SKM-1 treated with dmso at 0.1 percent for 144 hours (cell line): ENCODE measurements at regions not wholly inside any gene's neighbourhood (a gene's known extent, or its start where the extent isn't known, plus 50 kb on each side); places are given as distances from the start of the nearest gene placed in this dataset.
A peak's percentile ranks its signal among the peaks of the same experiment; 100 is the strongest.
"Not testable (repeated sequence)": the region's sequence is repeated elsewhere in the genome, so short reads cannot be mapped to it uniquely, and the experiment has no call there.

Experiments used
- DNase-seq: peaks from one replicate; lab custom pipeline; 2025; ENCODE audit not compliant: unreplicated experiment; lab: John Stamatoyannopoulos, UW

DNA sequence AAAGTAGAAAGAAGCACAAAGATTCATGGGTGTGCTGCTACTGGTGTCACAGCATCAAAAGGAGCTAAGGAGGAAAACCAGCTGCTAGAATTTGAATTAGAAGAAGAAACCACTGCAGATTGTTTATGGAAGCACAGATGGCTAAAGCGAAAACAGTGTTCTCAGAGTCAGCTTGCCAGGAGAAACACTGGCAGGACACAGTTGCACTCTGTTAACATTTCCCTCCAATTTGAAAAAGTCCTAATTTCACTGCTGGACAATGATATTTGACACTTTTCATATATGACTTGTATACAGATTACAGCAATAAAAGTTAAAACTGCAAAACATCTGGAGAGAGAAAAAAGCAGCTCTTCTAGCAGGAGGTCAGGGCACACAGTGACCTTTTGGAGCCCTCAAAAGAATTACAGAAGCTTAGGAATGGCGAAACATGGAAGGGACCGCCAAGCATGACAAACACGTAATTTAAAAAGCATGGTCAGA is 314.5 kb downstream of the COL12A1 start:
- DNase-seq: no peak

DNA sequence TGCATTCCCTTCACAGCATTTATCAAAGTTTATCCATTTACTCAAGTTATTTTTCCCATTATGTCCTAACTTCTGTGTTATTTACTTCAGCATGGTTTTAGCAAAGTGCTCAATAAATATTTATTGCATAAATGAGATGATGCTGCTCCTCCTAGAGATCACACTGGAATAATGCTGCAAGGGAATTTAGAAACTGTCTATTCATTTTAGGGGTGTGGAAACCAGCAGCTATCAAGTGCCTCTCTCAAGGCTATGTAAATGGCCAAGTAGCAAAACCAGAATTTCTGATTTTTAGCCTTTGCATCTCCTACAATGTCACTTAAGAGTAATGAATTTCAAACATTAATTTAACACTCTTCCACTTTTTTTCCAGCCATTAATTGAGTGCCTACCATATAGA is 316.2 kb downstream of the COL12A1 start:
- DNase-seq: no peak

DNA sequence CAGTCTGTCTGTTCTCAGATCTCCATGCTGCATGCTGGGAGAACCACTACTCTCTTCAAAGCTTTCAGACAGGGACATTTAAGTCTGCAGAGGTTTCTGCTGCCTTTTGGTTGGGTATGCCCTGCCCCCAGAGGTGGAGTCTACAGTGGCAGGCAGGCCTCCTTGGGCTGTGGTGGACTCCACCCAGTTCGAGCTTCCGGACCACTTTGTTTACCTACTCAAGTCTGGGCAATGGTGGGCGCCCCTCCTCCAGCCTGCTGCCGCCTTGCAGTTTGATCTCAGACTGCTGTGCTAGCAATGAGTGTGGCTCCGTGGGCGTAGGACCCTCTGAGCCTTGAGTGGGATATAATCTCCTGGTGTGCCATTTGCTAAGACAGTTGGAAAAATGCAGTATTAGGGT is 317.1 kb downstream of the COL12A1 start:
- not testable (repeated sequence) for DNase-seq

DNA sequence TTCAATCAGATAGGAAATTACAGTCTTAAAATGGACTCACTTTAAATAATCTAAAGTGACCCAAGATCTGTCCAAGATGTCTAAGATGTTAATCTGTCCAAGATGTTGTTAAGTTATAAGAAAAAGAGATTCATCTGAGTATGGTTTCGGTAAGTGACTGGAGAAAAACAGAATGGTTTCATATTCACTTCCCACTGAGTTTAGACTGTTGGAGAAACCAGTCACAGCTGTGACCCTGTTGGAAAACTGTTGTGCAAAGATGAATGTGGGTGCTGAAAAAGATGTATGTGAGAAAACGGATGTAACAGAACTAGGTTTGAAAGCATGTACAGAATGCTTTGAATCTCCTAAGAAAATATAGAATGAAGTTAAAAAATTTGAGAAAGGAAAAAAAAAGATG is 325.9 kb downstream of the COL12A1 start:
- DNase-seq: no peak

DNA sequence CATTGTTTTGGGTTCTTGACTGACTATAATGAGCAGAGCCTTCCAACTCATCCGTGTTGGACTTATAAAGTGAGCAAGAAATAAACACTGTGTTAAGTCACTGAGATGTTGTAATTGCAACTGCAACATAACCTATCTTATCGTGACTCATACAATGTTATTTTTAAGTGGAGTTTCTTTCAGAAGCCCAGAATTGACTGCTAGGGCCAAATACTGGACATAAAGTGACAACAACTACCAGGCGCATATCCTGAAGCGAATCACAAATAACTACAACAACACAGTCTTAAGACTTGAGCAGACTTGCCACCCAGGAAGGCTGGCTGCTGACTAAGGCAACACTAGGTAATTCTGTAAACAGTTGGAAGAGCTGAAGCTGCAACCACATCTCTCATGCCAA is 326.6 kb downstream of the COL12A1 start:
- DNase-seq: no peak

DNA sequence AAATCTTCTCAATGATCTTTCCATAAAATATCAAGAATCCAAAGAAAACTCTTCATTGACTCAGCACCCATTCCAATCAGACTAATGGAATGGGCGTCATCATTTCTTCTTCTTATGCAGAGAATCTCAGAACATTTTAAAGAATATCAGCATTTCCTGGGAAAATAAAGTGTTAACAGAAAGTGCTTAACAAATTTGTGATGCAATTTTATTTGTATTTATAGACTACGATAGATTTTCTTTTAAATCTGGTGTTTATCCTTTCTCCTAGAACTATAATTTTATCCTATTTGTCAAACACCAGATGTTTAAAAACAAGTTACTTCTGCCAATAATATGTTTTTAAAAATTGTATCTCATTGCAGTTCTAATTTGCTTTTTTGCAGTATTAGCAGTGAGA is 330.7 kb downstream of the COL12A1 start:
- DNase-seq: no peak

DNA sequence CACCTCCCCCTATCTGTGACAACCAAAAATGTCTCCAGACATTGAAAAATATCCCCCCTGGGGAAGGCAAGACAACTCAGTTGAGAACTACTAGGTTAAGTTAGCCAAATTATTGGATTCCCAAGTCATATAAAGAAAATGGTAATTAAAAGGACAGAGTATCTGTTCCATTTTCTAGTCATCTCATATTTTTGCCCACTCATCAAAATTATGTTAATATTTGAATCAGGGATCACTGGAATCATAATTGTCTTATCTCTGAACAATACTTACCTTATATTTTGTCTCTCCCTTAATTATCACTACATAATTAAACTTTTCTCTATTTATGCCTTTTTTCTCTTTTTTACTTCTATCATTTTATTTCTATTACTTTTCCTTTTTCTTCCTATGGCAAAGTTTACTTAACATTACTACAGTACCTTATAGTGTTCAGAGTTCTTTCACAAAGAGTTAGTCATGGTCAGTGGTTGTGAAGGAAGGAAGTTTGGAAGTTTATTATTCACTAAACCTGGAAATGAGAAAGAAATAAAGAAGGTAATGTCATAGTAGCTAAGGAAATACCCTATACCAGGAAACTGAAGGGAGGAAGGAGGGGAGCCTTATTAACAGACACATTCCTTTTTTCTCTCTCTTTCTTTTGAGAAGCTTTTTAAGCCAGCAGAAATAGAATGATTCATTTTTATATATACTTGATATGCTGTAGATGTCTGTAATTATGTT is 332.9 kb downstream of the COL12A1 start:
- no peak for DNase-seq

DNA sequence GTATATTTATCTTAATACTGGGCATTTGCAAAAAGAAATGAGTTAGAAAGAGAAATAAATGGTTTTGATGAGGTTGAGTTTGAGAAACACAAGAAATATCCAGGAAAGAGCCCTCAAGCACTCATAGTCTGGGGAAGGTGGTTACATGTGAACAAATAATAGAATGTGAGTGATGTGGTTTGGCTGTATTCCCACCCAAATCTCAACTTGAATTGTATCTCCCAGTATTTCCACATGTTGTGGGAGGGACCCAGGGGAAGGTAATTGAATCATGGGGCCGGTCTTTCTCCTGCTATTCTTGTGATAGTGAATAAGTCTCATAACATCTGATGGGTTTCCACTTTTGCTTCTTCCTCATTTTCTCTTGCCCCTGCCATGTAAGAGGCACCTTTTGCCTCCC is 334.1 kb downstream of the COL12A1 start:
- DNase-seq: no peak

DNA sequence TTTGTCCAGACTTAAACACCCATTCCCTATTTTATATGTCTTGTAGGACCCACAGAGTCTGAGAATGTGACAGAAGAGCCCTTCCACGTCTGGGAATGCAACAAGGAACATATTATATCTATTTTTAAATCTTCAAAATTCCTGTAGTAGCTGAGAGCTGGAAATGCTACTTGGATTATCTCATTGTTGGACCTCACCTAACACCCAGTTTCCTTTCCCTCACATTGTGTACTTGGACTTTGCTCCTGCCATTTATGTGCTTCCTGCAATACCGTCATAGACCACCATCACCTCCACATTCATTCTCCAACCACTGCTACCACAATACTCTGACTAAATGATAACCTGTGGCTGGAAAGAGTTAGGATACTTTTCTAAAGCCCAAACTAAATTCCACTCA is 335.4 kb downstream of the COL12A1 start:
- DNase-seq: no peak

DNA sequence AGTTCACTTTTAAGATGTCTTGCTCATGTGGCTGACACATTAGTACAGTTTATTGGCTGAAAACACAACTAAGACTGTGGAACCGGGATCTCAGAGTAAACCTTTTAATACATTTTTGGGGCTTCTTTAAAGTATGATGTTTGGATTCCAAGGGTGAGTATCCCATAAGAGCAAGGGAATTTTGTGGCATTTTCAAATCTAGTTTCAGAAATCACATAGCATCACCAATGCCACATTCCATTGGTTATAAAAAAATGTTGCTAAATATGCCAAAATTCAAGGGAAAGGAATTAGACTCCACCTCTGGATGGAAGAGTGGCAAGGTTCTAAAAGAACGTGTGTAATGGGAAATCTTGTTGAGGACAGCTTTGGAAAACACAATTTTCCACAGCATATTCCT is 338.6 kb downstream of the COL12A1 start:
- no peak for DNase-seq

DNA sequence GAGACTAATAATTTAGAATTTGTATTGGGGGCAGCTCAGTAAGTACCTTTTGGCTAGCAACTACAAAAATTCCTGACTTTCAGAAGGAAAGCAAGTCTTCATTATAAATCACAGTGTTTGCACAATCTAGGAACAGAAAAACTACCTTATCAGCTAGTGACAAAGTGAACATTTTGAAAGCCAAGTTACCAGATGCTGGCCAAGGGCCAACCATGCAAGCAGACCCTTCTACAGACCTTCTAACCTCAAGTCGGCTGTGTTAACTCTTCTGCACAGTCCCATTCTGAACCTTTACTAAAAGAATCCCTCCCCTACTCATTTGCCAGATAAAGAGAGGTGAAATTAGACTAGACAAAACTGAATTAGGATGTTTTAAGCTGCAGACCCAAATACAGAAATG is 341.9 kb downstream of the COL12A1 start:
- DNase-seq: no peak

DNA sequence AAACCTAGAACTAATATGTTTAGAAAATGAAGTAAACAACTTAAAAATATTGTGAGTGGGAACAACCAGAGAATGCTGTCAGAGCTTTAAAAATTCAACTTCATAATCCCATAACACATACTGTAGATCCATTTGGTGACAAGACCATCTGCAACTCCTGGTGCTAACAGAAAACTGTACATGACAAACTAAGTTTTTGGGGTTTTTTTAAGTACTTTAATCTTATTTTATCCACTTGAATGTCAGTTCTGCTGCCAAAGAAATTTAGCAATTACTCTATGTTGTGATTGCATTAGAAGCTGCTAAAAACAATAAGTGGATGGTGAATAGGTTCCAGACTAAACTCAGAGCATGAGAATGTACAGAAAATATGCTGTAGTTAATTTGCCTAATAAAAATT is 345.4 kb downstream of the COL12A1 start:
- no peak for DNase-seq

DNA sequence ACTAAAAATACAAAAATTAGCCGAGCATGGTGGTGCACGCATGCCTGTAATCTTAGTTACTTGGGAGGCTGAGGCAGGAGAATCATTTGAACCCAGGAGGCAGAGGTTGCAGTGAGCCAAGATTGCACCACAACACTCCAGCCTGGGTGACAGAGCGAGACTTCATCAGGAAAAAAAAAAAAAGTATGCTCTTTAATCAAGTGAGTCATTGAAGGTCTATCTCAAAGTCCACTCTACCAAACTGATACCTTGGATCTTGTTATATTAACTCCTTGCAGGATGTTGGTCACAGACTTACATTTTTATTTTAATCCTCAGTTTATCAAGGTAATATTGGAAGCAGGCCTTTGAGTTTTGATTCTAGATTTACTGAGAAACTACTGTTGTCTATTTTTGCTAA is 348.7 kb downstream of the COL12A1 start:
- DNase-seq: no peak

DNA sequence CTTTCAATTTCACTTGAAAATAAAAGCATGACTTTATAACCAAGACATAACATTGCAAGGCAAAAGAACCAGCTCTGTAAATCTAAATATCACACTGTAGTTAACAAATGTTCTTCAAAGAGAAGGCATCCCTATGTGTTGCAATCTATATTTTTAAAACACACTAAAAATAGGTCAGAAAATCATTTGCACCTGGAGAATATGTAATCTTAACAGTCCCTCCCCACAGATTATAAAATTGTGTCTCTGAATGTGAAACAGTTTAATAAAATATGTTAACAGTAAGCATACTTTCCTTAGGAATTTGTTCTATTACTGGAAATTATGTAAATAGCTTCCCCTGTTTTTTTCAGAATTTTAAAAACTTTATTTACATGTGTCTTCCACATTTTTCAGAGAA is 351.9 kb downstream of the COL12A1 start:
- DNase-seq: no peak

DNA sequence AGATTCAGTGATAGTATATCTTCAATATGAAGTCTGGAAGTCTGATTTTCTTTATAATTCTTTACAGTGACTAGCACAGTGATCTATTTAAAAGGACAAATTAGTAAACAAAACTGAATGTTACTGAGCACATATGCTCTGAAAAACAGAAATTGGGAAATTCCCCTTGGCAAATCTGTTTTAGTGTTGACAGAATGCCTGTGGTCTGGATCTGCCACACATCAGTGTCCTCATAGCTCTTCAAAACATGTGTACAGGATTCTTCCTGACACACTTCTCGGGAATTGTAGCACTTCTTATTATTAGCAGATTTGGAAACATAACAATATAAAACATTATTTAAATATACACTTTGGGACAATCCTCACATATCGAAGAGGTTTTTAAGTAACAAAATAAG is 354.3 kb downstream of the COL12A1 start:
- DNase-seq: no peak

DNA sequence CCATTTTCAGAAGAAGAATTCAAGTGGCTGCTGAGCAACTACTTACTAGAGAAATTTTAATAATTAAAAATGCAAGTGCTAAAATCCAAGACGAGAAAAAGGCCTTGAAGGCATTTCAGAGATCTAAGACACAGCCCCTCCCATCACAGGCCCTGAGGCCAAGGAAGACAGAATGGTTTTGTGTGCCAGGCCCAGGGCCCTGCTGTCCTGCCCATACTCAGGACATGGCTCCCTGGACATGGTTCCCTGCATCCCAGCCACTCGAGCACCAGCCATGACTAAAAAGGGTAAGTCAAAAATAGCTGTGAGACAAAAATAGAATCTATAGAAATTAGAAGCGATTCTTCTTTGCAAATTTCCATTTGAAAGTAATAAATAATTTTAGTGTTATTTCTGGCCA is 364.9 kb downstream of the COL12A1 start:
- no peak for DNase-seq

DNA sequence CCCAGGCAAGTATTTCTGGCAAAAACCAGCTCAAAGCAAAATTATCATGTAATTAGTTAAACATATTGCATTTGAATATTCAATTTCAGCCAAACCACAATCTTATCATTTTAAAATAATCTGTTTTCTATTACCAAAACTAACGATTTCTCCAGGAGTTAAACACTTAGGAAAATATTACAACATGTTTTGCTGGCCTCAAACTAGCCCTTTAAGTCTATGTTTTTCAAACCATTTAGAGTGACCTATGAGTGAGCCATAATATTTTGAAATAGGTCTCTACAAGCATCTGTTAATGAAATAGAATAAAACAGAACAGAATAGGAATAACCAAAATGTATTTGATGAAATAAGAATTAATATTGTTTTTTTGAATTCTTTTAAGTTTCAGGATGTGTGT is 370.9 kb downstream of the COL12A1 start:
- DNase-seq: no peak

DNA sequence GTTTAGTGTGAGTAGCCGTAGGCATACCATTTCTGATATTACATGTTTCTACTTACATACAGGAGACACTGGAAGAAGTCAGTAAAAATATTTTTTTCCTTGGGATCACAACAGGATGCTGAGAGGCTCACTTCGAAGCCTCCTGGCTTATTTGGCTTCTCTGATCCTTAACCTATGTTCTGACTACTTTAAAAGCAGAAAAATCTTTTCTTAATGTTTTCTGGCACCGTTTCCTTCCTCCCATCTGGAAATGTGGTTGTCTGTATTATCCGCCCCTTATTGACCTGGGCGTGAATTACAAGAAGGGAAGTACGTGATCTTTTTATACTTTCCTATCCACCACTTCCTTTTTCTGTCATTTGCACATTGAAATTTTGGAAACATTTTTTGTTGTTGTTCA is 379.6 kb downstream of the COL12A1 start:
- peak; percentile 5 for DNase-seq

DNA sequence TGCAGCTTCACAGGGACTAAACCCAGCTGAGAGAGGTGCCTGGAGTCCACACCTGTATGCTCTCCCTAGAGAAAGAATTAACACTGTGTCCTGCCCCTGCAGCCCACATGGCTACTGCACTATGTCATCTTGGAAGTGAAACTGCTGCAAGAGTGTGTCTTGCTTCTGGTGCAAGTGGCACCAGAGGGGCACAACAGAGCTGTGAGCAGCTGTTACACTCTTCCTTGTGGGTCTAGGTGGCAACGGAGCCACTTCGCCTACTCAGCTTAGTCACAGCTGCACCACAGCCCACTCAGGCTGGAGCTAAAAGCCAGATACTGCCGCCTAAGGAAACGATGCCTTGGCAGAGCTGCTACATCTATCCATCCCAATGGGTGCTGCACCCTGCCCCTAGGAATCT is 391.4 kb downstream of the COL12A1 start:
- DNase-seq: no peak

DNA sequence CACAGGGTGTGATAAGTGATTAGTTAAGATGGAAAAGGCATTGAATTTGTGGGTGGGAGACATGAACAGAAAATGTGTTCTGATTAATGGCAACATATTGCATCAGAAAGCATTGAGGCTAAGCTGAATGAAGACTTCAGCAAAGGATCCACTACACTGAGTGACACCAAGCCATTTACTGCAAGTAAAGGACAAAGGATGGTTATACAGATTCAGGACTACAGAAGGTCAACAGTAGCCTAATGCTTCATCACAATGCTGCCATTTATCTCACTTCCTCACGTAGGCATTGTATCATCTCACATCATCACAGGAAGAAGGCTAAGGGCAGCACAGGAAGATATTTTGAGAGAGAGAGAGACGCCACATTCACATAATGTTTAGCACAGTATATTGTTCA is 398.2 kb downstream of the COL12A1 start:
- no peak for DNase-seq

DNA sequence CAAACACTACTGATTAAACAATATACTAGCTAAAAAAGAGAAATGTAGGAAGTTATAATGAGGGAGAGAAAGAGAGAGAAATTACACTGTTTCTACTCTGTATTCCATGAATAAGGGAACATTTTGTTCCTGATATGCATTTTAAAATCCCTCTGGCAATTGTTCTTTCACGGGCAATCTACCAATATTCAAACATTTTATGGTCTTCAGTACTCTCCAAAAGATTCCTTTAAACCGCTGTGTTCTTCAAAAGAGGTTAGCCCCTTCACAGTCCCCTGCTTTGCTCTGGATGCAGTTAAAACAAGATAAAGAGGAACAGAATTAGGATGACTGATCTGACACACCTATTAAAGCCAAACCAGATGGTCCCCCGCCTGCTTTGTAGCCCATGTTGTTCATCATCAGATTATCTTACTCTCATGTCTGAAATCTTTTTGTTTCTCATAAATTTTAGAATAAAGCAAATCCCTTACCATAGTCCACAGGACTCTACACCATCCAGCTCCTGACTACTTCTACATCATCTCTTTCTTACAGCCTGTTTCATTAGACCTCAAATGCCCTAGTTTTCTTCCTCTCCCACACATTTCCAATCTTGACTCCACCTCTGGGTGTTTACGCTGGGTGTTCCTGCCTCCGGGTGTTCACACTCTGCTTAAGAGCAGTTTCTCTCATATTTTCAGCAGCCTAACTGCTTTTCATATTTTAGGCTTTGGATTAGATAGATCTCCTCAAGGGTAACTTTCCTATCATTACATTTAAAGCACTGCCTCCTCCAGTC is 399.7 kb downstream of the COL12A1 start:
- no peak for DNase-seq

DNA sequence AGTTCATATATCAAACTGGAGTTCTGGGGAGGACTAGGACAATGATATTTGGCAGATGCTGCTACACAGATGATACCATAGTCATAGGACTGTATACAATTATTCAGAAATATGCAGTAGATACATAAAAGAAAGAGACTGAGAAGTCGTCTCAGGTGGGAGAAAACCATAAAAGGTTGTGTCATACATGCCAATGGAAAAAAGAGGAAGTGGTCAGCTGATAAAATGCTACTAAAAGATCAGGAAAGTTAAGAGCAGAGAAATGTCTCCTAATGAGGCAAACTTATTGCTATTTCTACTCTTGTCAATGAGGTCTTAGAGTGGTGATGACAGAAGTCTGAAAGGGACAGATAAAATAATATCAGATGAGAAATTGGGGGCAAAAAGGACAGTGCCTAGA is 407.6 kb downstream of the COL12A1 start:
- DNase-seq: peak; percentile 12

DNA sequence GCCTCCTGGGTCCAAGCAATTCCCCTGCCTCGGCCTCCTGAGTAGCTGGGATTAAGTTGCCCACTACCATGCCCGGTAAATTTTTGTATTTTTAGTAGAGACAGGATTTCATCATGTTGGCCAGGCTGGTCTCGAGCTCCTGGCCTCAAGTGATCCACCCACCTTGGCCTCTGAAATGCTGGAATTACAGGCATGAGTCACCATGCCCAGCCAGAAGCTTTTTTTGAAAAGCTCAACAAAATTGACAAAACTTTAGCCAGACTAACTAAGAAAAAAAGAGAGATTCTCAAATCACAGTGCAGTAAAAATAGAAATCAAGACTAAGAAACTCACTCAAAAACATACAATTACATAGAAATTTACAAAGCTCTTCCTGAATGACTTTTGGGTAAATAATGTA is 420.6 kb downstream of the COL12A1 start:
- DNase-seq: no peak
